GM23338 (cell line): ENCODE measurements at regions not wholly inside any gene's neighbourhood (a gene's known extent, or its start where the extent isn't known, plus 50 kb on each side); places are given as distances from the start of the nearest gene placed in this dataset.

ENCODE experiments used
- ATAC-seq: fragments of 200-7000 bp; cut with Tn5 transposase; 3 replicates; pipeline ENCODE4 v1.9.1; 2020
- DNase-seq: peaks from one replicate; pipeline ENCODE4 v3.0.0-alpha.2; 2015; ENCODE audit warnings: low spot score
- H2AFZ ChIP-seq: fragments of 200-600 bp; sonication (generic); 2 replicates; pipeline ENCODE4 v1.8.0; 2016; ENCODE audit warnings: antibody characterized with exemption, mild to moderate bottlenecking, moderate library complexity
- H3F3A ChIP-seq: fragments of 200-600 bp; sonication (generic); replicated peaks from 2 replicates; pipeline ENCODE4 v1.8.0; 2017; ENCODE audit warnings: antibody characterized with exemption, mixed run types, low read depth
- H3K27ac ChIP-seq: fragments of 200-600 bp; sonication (generic); 2 replicates; pipeline ENCODE4 v1.6.1; 2016; ENCODE audit warnings: low read depth
- H3K27me3 ChIP-seq: fragments of 200-600 bp; sonication (generic); 2 replicates; pipeline ENCODE4 v1.8.0; 2016; ENCODE audit warnings: mild to moderate bottlenecking, mixed run types, moderate library complexity; ENCODE audit not compliant: insufficient read depth
- H3K36me3 ChIP-seq: fragments of 200-600 bp; sonication (generic); 2 replicates; pipeline ENCODE4 v1.8.0; 2016; ENCODE audit warnings: mild to moderate bottlenecking; ENCODE audit not compliant: insufficient read depth
- H3K4me1 ChIP-seq: fragments of 200-600 bp; sonication (generic); 2 replicates; pipeline ENCODE4 v1.8.0; 2016; ENCODE audit warnings: mild to moderate bottlenecking, moderate library complexity; ENCODE audit not compliant: insufficient read depth
- H3K4me2 ChIP-seq: fragments of 200-600 bp; sonication (generic); 2 replicates; pipeline ENCODE4 v1.7.1; 2017; ENCODE audit warnings: mixed run types
- H3K4me3 ChIP-seq: fragments of 200-600 bp; sonication (generic); 2 replicates; pipeline ENCODE4 v1.6.1; 2016; ENCODE audit warnings: mixed run types
- H3K79me2 ChIP-seq: fragments of 200-600 bp; sonication (generic); replicated peaks from 2 replicates; pipeline ENCODE4 v1.8.0; 2017; ENCODE audit warnings: mild to moderate bottlenecking; ENCODE audit not compliant: insufficient read depth
- H3K9me2 ChIP-seq: fragments of 200-600 bp; sonication (generic); 2 replicates; pipeline ENCODE4 v1.8.0; 2017; ENCODE audit not compliant: insufficient read depth
- H4K20me1 ChIP-seq: fragments of 200-600 bp; sonication (generic); replicated peaks from 2 replicates; pipeline ENCODE4 v1.8.0; 2017; ENCODE audit warnings: mild to moderate bottlenecking; ENCODE audit not compliant: insufficient read depth
- H3K27ac Mint-ChIP-seq: 2 replicates; pipeline ENCODE4 v1.8.0; 2020; ENCODE audit warnings: inconsistent platforms, mild to moderate bottlenecking, moderate library complexity, mixed read lengths
- H3K27me3 Mint-ChIP-seq: 3 replicates; pipeline ENCODE4 v1.8.0; 2022; ENCODE audit warnings: low read depth, mild to moderate bottlenecking, moderate library complexity, mixed read lengths, inconsistent platforms; ENCODE audit not compliant: insufficient read depth, poor library complexity
- H3K36me3 Mint-ChIP-seq: 3 replicates; pipeline ENCODE4 v1.8.0; 2021; ENCODE audit warnings: low read depth, mild to moderate bottlenecking, inconsistent platforms, moderate library complexity, mixed read lengths
- H3K4me1 Mint-ChIP-seq: 3 replicates; pipeline ENCODE4 v1.8.0; 2020; ENCODE audit warnings: mild to moderate bottlenecking, inconsistent platforms, mixed read lengths
- H3K4me3 Mint-ChIP-seq: 3 replicates; pipeline ENCODE4 v1.8.0; 2021; ENCODE audit warnings: moderate library complexity, mild to moderate bottlenecking, inconsistent platforms, mixed read lengths
- H3K9me3 Mint-ChIP-seq: 3 replicates; pipeline ENCODE4 v1.8.0; 2020; ENCODE audit warnings: moderate library complexity, mild to moderate bottlenecking, inconsistent platforms, mixed read lengths
- CREB1 ChIP-seq: fragments of 250-450 bp; sonication (Bioruptor Pico); IDR thresholded peaks from 2 replicates; pipeline ENCODE4 v1.5.0; 2020; ENCODE audit warnings: low read depth, mild to moderate bottlenecking, moderate library complexity
- CTCF ChIP-seq, 2 experiments: fragments of 200-600 bp in 1 of 2; sonication (generic) in 1 of 2; conservative IDR thresholded peaks; 2 replicates each; pipeline versions ENCODE4 v1.5.1 to v1.6.1; 2016 to 2017; ENCODE audit warnings: antibody characterized with exemption in 2 of 2, low read depth in 2 of 2, mild to moderate bottlenecking in 2 of 2, moderate library complexity in 1 of 2
- ETS1 ChIP-seq: IDR thresholded peaks from 2 replicates; pipeline ENCODE4 v1.6.1; 2016; ENCODE audit warnings: antibody characterized with exemption
- EZH2 ChIP-seq: fragments of 200-600 bp; sonication (generic); IDR thresholded peaks from one replicate; pipeline ENCODE4 v1.8.0; 2017; ENCODE audit warnings: antibody characterized with exemption, mild to moderate bottlenecking, low read depth; ENCODE audit not compliant: unreplicated experiment
- EZH2phosphoT487 ChIP-seq: fragments of 200-600 bp; sonication (generic); IDR thresholded peaks from one replicate; pipeline ENCODE4 v1.8.1; 2018; ENCODE audit warnings: antibody characterized with exemption; ENCODE audit not compliant: unreplicated experiment
- JUNB ChIP-seq: IDR thresholded peaks from one replicate; pipeline ENCODE4 v1.6.1; 2016; ENCODE audit warnings: antibody characterized with exemption; ENCODE audit not compliant: unreplicated experiment
- NANOG ChIP-seq: IDR thresholded peaks from 2 replicates; pipeline ENCODE4 v1.6.1; 2016; ENCODE audit warnings: antibody characterized with exemption, borderline replicate concordance
- POLR2AphosphoS5 ChIP-seq: IDR thresholded peaks from 2 replicates; pipeline ENCODE4 v1.6.1; 2016; ENCODE audit warnings: antibody characterized with exemption, low read depth
- REST ChIP-seq: IDR thresholded peaks from one replicate; pipeline ENCODE4 v1.6.1; 2018; ENCODE audit warnings: antibody characterized with exemption; ENCODE audit not compliant: unreplicated experiment
- STAT1 ChIP-seq: IDR thresholded peaks from one replicate; pipeline ENCODE4 v1.6.1; 2016; ENCODE audit warnings: antibody characterized with exemption; ENCODE audit not compliant: unreplicated experiment
- ZNF114 ChIP-seq: fragments of 250-450 bp; sonication (Bioruptor Pico); IDR thresholded peaks from 2 replicates; pipeline ENCODE4 v1.5.0; 2020; ENCODE audit warnings: mild to moderate bottlenecking, moderate library complexity
- ZNF331 ChIP-seq: fragments of 250-450 bp; sonication (Bioruptor Pico); IDR thresholded peaks from 2 replicates; pipeline ENCODE4 v1.5.0; 2020; ENCODE audit warnings: low read depth, mild to moderate bottlenecking, moderate library complexity
- ZNF462 ChIP-seq: fragments of 250-450 bp; sonication (Bioruptor Pico); IDR thresholded peaks from 2 replicates; pipeline ENCODE4 v1.5.0; 2020; ENCODE audit warnings: mild to moderate bottlenecking, moderate library complexity

GRCh38 chr3:153704115-153704514, 417.1 kb upstream of the ARHGEF26 start:
- no peaks in the 10 kb centered on the region for H4K20me1 ChIP-seq
- H3K4me1 Mint-ChIP-seq, result peaks cover 25% of the 10 kb centered on the region
- H3K36me3 ChIP-seq, result no peaks in the 10 kb centered on the region
- TF ChIP-seq EZH2 (no peak), ZNF114 (no peak), POLR2AphosphoS5 (no peak), CTCF (conservative IDR thresholded peaks at IDR 0.05; ENCODE audit: low read depth in 2 of 2) (no peak), CREB1 (no peak), JUNB (no peak), NANOG (no peak), ZNF462 (CRISPR knock-in tag) (no peak), ZNF331 (CRISPR knock-in tag) (no peak), EZH2phosphoT487 (no peak), ETS1 (no peak), STAT1 (no peak), REST (no peak)
- no peak overlapping the region for H3K27ac ChIP-seq
- H3K9me2 ChIP-seq, result peaks cover 7% of the 10 kb centered on the region
- no peaks in the 10 kb centered on the region for H3F3A ChIP-seq
- no peak overlapping the region for H3K4me2 ChIP-seq
- no peaks in the 10 kb centered on the region for H3K27me3 Mint-ChIP-seq
- H3K36me3 Mint-ChIP-seq, result no peaks in the 10 kb centered on the region
- no peaks in the 10 kb centered on the region for H3K79me2 ChIP-seq
- no peak overlapping the region for H3K27ac Mint-ChIP-seq
- no peak overlapping the region for H3K4me3 ChIP-seq
- ATAC-seq, result no peak
- no peaks in the 10 kb centered on the region; the same call in 2 of the 3 replicates for H3K9me3 Mint-ChIP-seq
- H3K4me3 Mint-ChIP-seq, result no peak overlapping the region
- DNase-seq, result no peak
- H3K27me3 ChIP-seq, result no peaks in the 10 kb centered on the region
- H3K4me1 ChIP-seq, result peaks cover 23% of the 10 kb centered on the region
- no peak overlapping the region for H2AFZ ChIP-seq
